MG63 (cell line): ENCODE measurements at regions not wholly inside any gene's neighbourhood (a gene's known extent, or its start where the extent isn't known, plus 50 kb on each side); places are given as distances from the start of the nearest gene placed in this dataset.
"Not testable (repeated sequence)": the region's sequence is repeated elsewhere in the genome, so short reads cannot be mapped to it uniquely, and the experiment has no call there.

Experiments used
- DNase-seq: peaks from one replicate; pipeline ENCODE4 v3.0.0-alpha.2; 2020
- H3K27me3 ChIP-seq: fragments of 250-450 bp; sonication (Bioruptor Pico); 2 replicates; pipeline ENCODE4 v1.5.1; 2020; ENCODE audit warnings: mild to moderate bottlenecking, moderate library complexity
- H3K36me3 ChIP-seq: fragments of 250-450 bp; sonication (Bioruptor Pico); 2 replicates; pipeline ENCODE4 v1.5.1; 2020; ENCODE audit warnings: mild to moderate bottlenecking, moderate library complexity
- H3K4me3 ChIP-seq: fragments of 250-450 bp; sonication (Bioruptor Pico); 2 replicates; pipeline ENCODE4 v1.5.1; 2020; ENCODE audit warnings: mild to moderate bottlenecking, moderate library complexity
- H3K9me3 ChIP-seq: fragments of 250-450 bp; sonication (Bioruptor Pico); 2 replicates; pipeline ENCODE4 v1.5.1; 2020; ENCODE audit warnings: mild to moderate bottlenecking, moderate library complexity

GRCh38 chr17:14525551-14526455 is 224.9 kb downstream of the HS3ST3B1 start:
- DNase-seq, result no peak
- H3K27me3 ChIP-seq, result no peaks in the 10 kb centered on the region
- no peaks in the 10 kb centered on the region for H3K36me3 ChIP-seq
- no peaks in the 10 kb centered on the region for H3K9me3 ChIP-seq
- no peak overlapping the region for H3K4me3 ChIP-seq

- H3K4me3 ChIP-seq, result no peak overlapping the region
- no peak for DNase-seq
- H3K9me3 ChIP-seq, result no peaks in the 10 kb centered on the region
- H3K36me3 ChIP-seq, result no peaks in the 10 kb centered on the region
- H3K27me3 ChIP-seq, result no peaks in the 10 kb centered on the region
Observed at GRCh38 chr17:14522795-14523387, 222.0 kb downstream of the HS3ST3B1 start.

GRCh38 chr17:14518919-14519318 is 218.0 kb downstream of the HS3ST3B1 start:
- not testable (repeated sequence) for H3K36me3 ChIP-seq, H3K4me3 ChIP-seq, H3K27me3 ChIP-seq, H3K9me3 ChIP-seq
- peak; percentile 51 for DNase-seq

GRCh38 chr17:14514973-14515372 is 214.1 kb downstream of the HS3ST3B1 start:
- DNase-seq, result no peak
- no peaks in the 10 kb centered on the region for H3K27me3 ChIP-seq
- H3K36me3 ChIP-seq, result no peaks in the 10 kb centered on the region
- no peaks in the 10 kb centered on the region for H3K9me3 ChIP-seq
- H3K4me3 ChIP-seq, result no peak overlapping the region

GRCh38 chr17:14513835-14514234 is 213.0 kb downstream of the HS3ST3B1 start:
- Histone ChIP-seq H3K4me3 (no peak overlapping the region), H3K9me3 (no peaks in the 10 kb centered on the region), H3K36me3 (no peaks in the 10 kb centered on the region), H3K27me3 (no peaks in the 10 kb centered on the region)
- DNase-seq, result no peak

- H3K36me3 ChIP-seq, result no peaks in the 10 kb centered on the region
- no peak overlapping the region for H3K4me3 ChIP-seq
- no peaks in the 10 kb centered on the region for H3K27me3 ChIP-seq
- peak; percentile 11 for DNase-seq
- H3K9me3 ChIP-seq, result no peaks in the 10 kb centered on the region
Observed at GRCh38 chr17:14510136-14510535, 209.3 kb downstream of the HS3ST3B1 start.

- DNase-seq, result no peak
- no peaks in the 10 kb centered on the region for H3K9me3 ChIP-seq
- no peaks in the 10 kb centered on the region for H3K36me3 ChIP-seq
- H3K27me3 ChIP-seq, result no peaks in the 10 kb centered on the region
- no peak overlapping the region for H3K4me3 ChIP-seq
Observed at GRCh38 chr17:14508156-14508555, 207.3 kb downstream of the HS3ST3B1 start.

- H3K4me3 ChIP-seq, result no peak overlapping the region
- H3K27me3 ChIP-seq, result no peaks in the 10 kb centered on the region
- no peaks in the 10 kb centered on the region for H3K36me3 ChIP-seq
- DNase-seq, result no peak
- H3K9me3 ChIP-seq, result no peaks in the 10 kb centered on the region
Observed at GRCh38 chr17:14506364-14506763, 205.5 kb downstream of the HS3ST3B1 start.

- no peaks in the 10 kb centered on the region for H3K9me3 ChIP-seq
- H3K36me3 ChIP-seq, result no peaks in the 10 kb centered on the region
Observed at GRCh38 chr17:14505606-14506005, 204.7 kb downstream of the HS3ST3B1 start.

GRCh38 chr17:14499976-14500375 is 199.1 kb downstream of the HS3ST3B1 start:
- Histone ChIP-seq H3K27me3 (no peaks in the 10 kb centered on the region), H3K36me3 (no peaks in the 10 kb centered on the region), H3K9me3 (no peaks in the 10 kb centered on the region), H3K4me3 (no peak overlapping the region)
- no peak for DNase-seq

More at GRCh38 chr17:14505606-14506005, 204.7 kb downstream of the HS3ST3B1 start:
- Histone ChIP-seq H3K4me3 (no peak overlapping the region), H3K27me3 (no peaks in the 10 kb centered on the region)
- no peak for DNase-seq

GRCh38 chr17:14498812-14499211 is 197.9 kb downstream of the HS3ST3B1 start:
- DNase-seq, result no peak
- Histone ChIP-seq H3K4me3 (no peak overlapping the region), H3K36me3 (no peaks in the 10 kb centered on the region), H3K9me3 (no peaks in the 10 kb centered on the region), H3K27me3 (no peaks in the 10 kb centered on the region)

GRCh38 chr17:14494161-14494560 is 193.3 kb downstream of the HS3ST3B1 start:
- no peaks in the 10 kb centered on the region for H3K27me3 ChIP-seq
- H3K4me3 ChIP-seq, result no peak overlapping the region
- no peak for DNase-seq
- H3K9me3 ChIP-seq, result no peaks in the 10 kb centered on the region
- H3K36me3 ChIP-seq, result no peaks in the 10 kb centered on the region

- H3K36me3 ChIP-seq, result no peaks in the 10 kb centered on the region
- no peak overlapping the region for H3K4me3 ChIP-seq
- no peak for DNase-seq
- no peaks in the 10 kb centered on the region for H3K27me3 ChIP-seq
- H3K9me3 ChIP-seq, result no peaks in the 10 kb centered on the region
Observed at GRCh38 chr17:14489986-14490385, 189.1 kb downstream of the HS3ST3B1 start.

GRCh38 chr17:14488958-14489550 is 188.2 kb downstream of the HS3ST3B1 start:
- no peaks in the 10 kb centered on the region for H3K36me3 ChIP-seq
- H3K27me3 ChIP-seq, result no peaks in the 10 kb centered on the region
- no peak overlapping the region for H3K4me3 ChIP-seq
- no peaks in the 10 kb centered on the region for H3K9me3 ChIP-seq
- no peak for DNase-seq

- Histone ChIP-seq H3K27me3 (no peaks in the 10 kb centered on the region), H3K4me3 (no peak overlapping the region), H3K9me3 (no peaks in the 10 kb centered on the region), H3K36me3 (no peaks in the 10 kb centered on the region)
- no peak for DNase-seq
Observed at GRCh38 chr17:14487068-14487467, 186.2 kb downstream of the HS3ST3B1 start.

- no peak for DNase-seq
- Histone ChIP-seq H3K27me3 (no peaks in the 10 kb centered on the region), H3K36me3 (no peaks in the 10 kb centered on the region), H3K9me3 (no peaks in the 10 kb centered on the region), H3K4me3 (no peak overlapping the region)
Observed at GRCh38 chr17:14482715-14483114, 181.8 kb downstream of the HS3ST3B1 start.

- DNase-seq, result no peak
- no peak overlapping the region for H3K4me3 ChIP-seq
- no peaks in the 10 kb centered on the region for H3K36me3 ChIP-seq
- no peaks in the 10 kb centered on the region for H3K27me3 ChIP-seq
- H3K9me3 ChIP-seq, result no peaks in the 10 kb centered on the region
Observed at GRCh38 chr17:14481664-14482063, 180.8 kb downstream of the HS3ST3B1 start.

GRCh38 chr17:14474591-14474990 is 173.7 kb downstream of the HS3ST3B1 start:
- H3K9me3 ChIP-seq, result no peaks in the 10 kb centered on the region
- no peaks in the 10 kb centered on the region for H3K27me3 ChIP-seq
- no peak for DNase-seq
- H3K36me3 ChIP-seq, result no peaks in the 10 kb centered on the region
- no peak overlapping the region for H3K4me3 ChIP-seq
